Mucosa of gallbladder (tissue), 1 donor: ENCODE measurements at regions not wholly inside any gene's neighbourhood (a gene's known extent, or its start where the extent isn't known, plus 50 kb on each side); places are given as distances from the start of the nearest gene placed in this dataset.

Experiments
- DNase-seq: peaks from one replicate; pipeline ENCODE4 v3.0.0-alpha.2; 2020; ENCODE audit warnings: low spot score
- donor health status: DM: no; HTN: no; CAD: no.

DNA sequence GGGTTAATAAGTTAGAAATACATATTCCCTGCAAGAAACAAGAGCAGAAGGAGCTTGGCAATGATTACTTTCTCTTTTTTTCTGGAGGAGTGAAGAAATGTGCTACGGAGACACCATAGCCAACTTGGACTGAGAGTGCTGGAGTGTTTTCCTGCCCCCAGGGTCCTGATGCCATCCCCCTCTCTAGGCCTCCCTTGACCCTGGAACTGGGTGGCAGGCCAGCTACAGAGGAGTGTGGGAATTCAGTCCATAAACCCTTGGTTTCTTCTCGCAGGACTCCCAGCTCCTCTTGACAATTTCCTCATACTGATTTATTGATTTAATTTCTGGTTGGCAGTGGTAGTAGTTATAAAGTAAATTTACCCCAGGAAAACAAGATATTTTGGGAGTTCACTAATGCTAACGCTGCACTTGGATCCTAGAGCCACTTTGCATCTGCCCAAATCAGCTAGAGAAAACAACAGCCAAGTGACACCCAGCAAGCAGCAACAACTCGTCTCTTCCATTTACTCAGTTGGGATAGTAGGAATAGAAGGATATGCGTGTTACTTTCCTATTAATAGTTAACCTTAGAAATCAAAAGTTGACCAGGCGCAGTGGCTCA is 76.4 kb upstream of the CELF2 start:
- DNase-seq: no peak

DNA sequence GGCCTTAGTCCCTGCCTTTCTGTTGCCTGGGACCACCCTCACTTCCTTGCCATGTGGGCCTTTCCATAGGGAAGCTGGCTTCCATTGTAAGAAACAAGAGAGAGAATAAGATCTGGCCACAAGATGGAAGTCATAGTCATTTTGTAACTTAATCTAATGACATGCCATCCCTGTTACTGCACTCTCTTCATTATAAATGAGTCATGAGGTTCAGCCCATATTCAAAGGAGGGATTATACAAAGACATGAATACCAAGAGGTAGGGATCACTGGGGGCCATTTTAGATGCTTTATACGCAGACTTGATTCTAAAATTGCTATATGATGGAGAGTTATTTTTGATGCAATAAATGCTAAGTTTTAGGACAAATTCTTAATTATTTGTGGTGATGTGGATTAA is 75.2 kb upstream of the CELF2 start:
- no peak for DNase-seq

DNA sequence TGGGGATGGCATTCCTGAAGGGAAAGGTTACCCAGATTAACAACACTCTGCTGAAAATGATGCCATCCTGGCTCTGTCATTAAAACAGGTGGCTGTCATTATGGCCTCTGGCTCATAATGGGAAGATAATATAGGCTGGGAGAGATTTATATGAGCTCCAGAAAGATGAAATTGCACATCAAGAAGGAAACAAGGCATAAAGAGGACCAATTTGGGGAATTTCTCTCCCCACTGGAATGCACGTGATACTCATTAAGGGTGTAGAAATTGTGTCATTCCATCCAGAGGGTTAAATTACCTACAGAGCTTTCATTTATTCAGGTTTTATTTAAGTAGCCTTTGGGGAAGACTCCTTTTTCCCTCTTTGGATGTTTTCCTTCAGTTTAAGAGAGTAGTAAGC is 71.6 kb upstream of the CELF2 start:
- DNase-seq: no peak

DNA sequence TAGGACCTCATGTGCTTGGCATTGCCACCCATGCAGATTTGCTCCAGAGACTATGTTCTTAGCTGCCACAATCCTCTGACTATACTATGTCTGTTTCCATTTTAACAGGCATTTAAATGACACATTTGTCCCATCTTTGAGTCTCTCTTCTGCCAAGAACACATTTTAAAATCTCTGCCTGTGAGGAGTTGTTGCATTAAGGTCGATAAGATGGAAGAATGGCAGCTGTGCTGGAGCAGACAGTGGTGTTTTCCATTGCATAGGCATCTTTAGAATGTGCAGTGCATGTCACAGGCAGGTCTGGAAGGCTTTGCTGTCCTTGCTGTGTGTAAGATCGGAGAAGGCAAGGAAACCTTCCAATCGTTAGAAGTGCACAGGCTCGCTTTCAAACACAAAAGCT is 70.9 kb upstream of the CELF2 start:
- no peak for DNase-seq

DNA sequence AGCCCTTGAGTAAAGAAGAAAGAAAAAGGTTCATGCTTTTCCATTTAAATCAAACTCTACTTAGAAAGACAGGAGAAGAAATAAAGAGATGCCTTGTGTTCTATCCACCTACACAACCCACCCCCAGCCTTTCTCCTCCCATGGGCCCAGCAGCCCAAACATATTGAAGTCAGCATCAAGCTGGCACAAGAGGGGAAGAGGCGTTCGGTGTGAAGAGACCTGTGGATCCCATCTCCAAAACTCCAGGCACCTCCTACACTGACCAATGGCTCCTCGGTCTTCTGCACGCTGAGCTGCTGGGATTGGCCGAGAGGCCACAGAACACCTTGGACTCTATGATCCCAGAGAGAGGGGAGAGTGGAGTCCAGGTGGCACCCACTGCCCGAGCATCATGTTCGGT is 66.0 kb upstream of the CELF2 start:
- no peak for DNase-seq

DNA sequence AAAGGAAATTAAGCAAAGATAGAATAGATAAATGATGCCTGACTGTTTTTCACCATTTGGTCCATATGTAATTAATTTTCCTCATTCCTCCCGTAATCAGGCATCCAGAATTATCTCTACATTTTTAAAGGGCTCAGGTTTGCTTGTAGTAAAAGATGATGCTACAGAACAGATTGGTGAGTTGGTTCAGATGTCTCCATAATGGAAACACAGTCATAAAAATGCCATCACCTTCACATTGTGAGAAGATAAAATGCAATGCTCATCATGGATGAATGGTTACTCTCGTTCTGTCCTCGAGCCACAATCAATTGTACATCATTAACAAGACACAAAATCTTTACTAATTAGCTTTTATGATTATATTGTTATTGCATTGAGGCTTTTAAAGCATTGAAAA is 64.9 kb upstream of the CELF2 start:
- DNase-seq: no peak

DNA sequence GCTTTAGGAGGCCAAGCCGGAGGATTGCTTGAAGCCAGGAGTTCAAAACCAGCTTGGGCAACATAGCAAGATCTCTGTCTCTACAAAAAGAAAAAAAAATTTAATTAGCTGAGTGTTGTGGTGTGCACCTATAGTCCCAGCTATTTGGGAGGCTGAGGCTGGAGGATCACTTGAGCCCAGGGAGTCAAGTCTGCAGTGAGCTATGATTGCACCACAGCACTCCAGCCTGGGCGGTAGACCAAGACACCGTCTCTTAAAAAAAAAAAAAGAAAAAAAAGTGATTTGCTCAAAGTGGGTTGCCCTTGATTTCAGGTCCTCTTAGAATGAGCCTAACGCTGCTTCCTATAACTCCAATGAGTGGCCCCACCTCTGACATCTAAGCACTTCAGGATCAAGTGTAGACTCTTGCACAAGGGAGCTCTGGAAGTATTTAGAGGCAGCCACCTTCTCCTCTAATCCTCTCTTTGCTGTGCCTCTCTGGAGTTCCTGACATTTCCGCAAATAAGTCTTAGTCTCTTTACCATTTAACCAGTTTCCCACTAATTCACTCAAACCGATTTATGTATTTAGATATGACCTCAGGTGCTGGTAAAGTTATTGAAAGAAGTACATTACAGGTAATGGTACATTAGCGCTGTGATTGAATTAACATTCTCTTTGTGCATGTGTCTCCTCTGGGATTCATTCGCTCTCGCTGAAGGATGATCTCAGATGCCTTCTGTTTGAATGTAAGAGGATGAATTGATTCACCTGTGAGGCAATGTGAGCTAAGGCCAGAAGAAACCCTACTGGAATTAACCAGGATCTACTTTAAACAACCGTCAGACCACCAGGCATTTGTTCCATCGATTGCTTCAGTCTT is 60.8 kb upstream of the CELF2 start:
- no peak for DNase-seq

DNA sequence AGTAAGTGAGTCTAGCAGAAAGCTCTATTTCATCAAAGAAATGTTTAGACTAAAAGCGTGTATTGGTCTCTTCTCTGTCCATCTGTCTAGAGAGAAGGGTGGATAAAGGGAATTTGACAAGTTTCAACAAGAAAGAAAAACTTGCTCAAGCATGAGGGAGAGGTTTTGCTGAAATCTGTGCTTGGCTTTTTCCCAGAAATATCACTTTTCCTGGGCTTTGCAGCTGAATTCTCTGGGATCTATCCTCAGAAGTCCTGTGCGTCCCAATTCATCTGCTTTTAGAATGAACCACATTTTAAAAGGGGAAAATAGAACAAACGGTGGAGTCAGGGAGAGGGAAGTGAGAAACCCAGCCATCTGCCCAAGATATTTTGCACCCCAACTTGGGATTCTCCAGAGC is 59.6 kb upstream of the CELF2 start:
- no peak for DNase-seq

DNA sequence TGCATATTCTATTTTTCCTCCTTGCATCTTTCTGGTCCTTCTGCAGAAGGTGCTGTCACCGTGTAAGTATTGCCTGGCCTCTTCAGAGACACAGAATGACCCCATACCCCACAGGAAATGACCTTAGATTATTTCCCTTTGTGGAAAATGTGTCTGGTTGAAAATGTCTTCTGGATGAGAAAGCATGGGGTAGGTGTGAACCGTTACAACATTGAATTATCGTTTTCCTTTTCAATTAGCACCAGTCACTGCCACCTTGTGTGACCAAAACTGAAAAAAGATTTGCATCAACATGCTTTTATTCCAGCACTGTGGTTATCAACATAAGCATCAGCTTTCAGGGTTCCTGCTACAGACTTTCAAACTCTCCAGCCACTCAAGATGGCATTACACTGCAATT is 58.0 kb upstream of the CELF2 start:
- no peak for DNase-seq

DNA sequence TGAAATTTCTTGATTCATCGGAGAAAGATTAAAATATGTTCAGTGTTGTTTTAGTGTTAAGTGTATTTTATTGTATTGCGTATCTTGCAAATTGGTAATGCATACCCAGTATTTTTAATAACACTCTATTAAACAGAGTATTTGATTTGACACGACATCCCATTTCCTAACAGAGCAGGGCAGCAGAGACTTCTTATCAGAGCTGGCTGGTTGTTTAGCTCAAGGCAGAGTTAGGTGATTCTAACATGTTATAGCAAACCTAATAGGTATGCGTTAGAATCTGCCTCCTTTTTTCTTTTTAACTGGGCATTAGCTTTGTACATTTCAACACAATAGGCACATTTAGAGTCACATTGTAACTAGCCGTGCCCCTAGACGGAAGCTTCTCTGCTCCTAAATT is 57.1 kb upstream of the CELF2 start:
- no peak for DNase-seq

DNA sequence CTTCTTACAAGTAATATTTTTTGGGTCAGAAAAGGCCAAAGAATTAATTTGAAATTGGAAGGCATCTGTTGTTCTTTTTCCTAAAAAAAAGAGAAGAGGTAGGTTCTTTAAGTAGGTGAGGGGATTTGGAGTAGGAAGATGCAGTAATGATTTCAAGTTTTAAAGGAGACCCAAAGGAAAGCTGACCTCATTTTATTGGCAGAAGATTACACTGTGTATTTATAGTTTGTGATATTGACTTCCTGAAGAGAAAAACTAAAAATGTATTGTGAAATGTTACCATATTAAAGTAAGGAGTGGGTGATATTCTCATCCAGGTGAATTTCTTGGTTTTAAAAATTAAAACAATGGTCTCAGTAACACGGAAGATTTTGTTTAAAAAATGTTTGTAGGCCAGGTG is 56.6 kb upstream of the CELF2 start:
- no peak for DNase-seq

DNA sequence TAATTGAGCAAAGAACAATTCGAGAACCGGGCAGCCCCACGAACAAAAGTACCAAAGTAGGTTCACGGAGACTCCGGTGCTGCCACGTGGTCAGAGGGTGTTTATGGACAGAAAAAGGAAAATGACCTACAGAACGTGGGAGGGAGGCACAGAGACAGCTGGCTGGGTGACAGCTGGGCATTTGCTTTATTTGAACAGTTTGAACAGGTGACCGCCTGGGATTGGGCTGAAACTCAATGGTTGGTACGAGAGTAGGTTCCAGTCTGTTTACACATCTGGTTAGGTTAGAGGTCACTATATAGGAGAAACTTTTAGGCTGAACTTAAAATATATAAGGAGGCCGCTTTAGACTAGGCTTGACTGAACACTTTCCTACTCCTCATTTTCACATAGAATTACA is 50.6 kb upstream of the CELF2 start:
- DNase-seq: no peak

DNA sequence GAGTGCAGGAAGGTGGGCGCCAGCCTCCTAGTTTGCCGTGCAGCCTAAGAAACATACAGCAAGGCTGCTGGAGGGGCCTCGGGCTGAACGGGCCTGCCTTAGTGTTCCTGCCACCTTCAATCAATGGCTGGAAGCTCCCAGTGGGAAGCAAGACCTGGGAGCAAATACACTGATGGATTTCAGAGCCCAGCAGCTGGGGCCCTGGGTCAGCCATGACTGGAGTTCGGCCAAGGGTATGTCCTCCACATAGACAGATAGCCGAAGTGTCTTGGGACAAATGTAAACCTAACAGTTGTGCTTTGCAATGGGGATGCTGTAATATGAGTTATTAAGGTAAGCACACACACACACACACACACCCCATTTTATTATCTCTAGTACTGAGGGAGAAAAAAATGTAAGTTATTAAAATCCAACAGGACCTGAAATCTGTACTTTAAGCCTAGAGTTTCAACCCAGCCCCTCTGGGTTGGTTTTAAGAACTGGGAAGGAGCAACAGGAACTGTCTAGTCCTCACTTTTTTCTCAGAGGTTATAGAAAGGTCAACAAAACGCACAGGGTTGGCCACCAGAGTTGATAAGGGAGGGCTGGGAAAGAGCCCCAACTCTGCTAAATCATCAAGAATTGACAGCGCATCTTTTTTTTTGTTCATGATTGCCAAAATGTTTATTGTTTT is 50.0 kb upstream of the CELF2 start:
- DNase-seq: no peak
